HCT116 (cell line): ENCODE measurements at regions not wholly inside any gene's neighbourhood (a gene's known extent, or its start where the extent isn't known, plus 50 kb on each side); places are given as distances from the start of the nearest gene placed in this dataset.

Experiments used
- ATAC-seq: fragments of 200-7000 bp; cut with Tn5 transposase; 2 replicates; pipeline ENCODE4 v1.9.1; 2020; ENCODE audit warnings: mild to moderate bottlenecking, moderate library complexity
- BruUV-seq: library from RNA; stranded (reverse); fragments of 400-500 nt; replicated peaks from 2 replicates; lab custom pipeline; 2021; lab: Mats Ljungman, UMichigan
- CTCF ChIA-PET: fragments of 300-600 bp; sonication (Branson Sonifier 250); formaldehyde crosslinking; loops from one replicate; lab custom pipeline; 2021; ENCODE audit warnings: antibody characterized with exemption; lab: Charles Lee
- POLR2A ChIA-PET: fragments of 300-600, 350-600 bp; sonication (Branson Sonifier 250); formaldehyde crosslinking; loops from one replicate; lab custom pipeline; 2021; ENCODE audit warnings: antibody characterized with exemption; lab: Charles Lee
- RAD21 ChIA-PET, 2 experiments: fragments of 300-600 bp; sonication (Branson Sonifier 250); formaldehyde crosslinking; loops; one replicate each; lab custom pipeline; 2023; ENCODE audit warnings: low total read pairs in 2 of 2; ENCODE audit not compliant: uncharacterized antibody in 2 of 2, unreplicated experiment in 2 of 2, low non-redundant PET in 1 of 2; lab: Charles Lee
- DNase-seq: peaks from one replicate; pipeline ENCODE4 v3.0.0-alpha.2; 2010; ENCODE audit warnings: low read depth, low spot score
- H2AFZ ChIP-seq: fragments of 200-600 bp; shearing (Covaris generic), sonication (generic); 2 replicates; pipeline ENCODE4 v1.6.1; 2017; ENCODE audit warnings: low read depth, mixed run types, mixed read lengths, antibody characterized with exemption, low read length; ENCODE audit not compliant: poor library complexity, severe bottlenecking
- H3K27ac ChIP-seq: 2 replicates; pipeline ENCODE4 v1.5.1; 2012; ENCODE audit warnings: low read depth, low read length
- H3K27me3 ChIP-seq: fragments of 200-600 bp; sonication (generic); 2 replicates; pipeline ENCODE4 v1.6.1; 2016; ENCODE audit warnings: mixed run types, low read length, mixed read lengths; ENCODE audit not compliant: insufficient read depth
- H3K36me3 ChIP-seq, 2 experiments: fragments of 200-500 bp in 1 of 2; fragments of 200-600 bp in 1 of 2; sonication (Bioruptor generic) in 1 of 2; sonication (generic) in 1 of 2; 2 replicates each; pipeline versions ENCODE4 v1.5.1 to v1.6.1; 2014 to 2016; ENCODE audit warnings: low read length in 2 of 2, inconsistent platforms in 1 of 2, mixed read lengths in 1 of 2, mixed run types in 1 of 2; ENCODE audit not compliant: insufficient read depth in 2 of 2, control insufficient read depth in 1 of 2
- H3K4me1 ChIP-seq, 2 experiments: fragments of 200-600 bp in 1 of 2; sonication (generic) in 1 of 2; 2 replicates each; pipeline versions ENCODE4 v1.5.1 to v1.6.1; 2012 to 2017; ENCODE audit warnings: low read length in 2 of 2, inconsistent platforms in 1 of 2, mild to moderate bottlenecking in 1 of 2, mixed read lengths in 1 of 2, mixed run types in 1 of 2, moderate library complexity in 1 of 2; ENCODE audit not compliant: insufficient read depth in 2 of 2, control insufficient read depth in 1 of 2
- H3K4me2 ChIP-seq: fragments of 200-600 bp; sonication (generic); 2 replicates; pipeline ENCODE4 v1.6.1; 2017; ENCODE audit warnings: mixed run types, low read length, mixed read lengths
- H3K4me3 ChIP-seq, 2 experiments: fragments of 200-600 bp in 1 of 2; sonication (generic) in 1 of 2; replicated peaks in 1 of 2; 2 replicates each; pipeline ENCODE4 v1.5.1; 2011 to 2016; ENCODE audit warnings: low read length in 2 of 2, control low read depth in 1 of 2, low read depth in 1 of 2, mild to moderate bottlenecking in 1 of 2, mixed read lengths in 1 of 2, mixed run types in 1 of 2
- H3K79me2 ChIP-seq: fragments of 200-600 bp; sonication (generic); 2 replicates; pipeline ENCODE4 v1.6.1; 2017; ENCODE audit warnings: mild to moderate bottlenecking, mixed run types, low read length, moderate library complexity, mixed read lengths; ENCODE audit not compliant: insufficient read depth
- H3K9ac ChIP-seq: fragments of 200-600 bp; sonication (generic); 2 replicates; pipeline ENCODE4 v1.6.1; 2016; ENCODE audit warnings: low read length, mixed read lengths
- H3K9me2 ChIP-seq: fragments of 200-600 bp; sonication (generic), shearing (Covaris generic); 2 replicates; pipeline ENCODE4 v1.6.1; 2017; ENCODE audit warnings: mixed run types, mild to moderate bottlenecking, moderate library complexity; ENCODE audit not compliant: insufficient read depth
- H3K9me3 ChIP-seq, 2 experiments: fragments of 200-500 bp in 1 of 2; fragments of 200-600 bp in 1 of 2; sonication (Bioruptor generic) in 1 of 2; sonication (generic) in 1 of 2; 2 replicates each; pipeline ENCODE4 v1.6.1; 2014 to 2017; ENCODE audit warnings: low read length in 2 of 2, mixed read lengths in 2 of 2, inconsistent platforms in 1 of 2, low read depth in 1 of 2, mild to moderate bottlenecking in 1 of 2, mixed run types in 1 of 2, moderate library complexity in 1 of 2; ENCODE audit not compliant: control insufficient read depth in 1 of 2, insufficient read depth in 1 of 2
- H4K20me1 ChIP-seq: fragments of 200-600 bp; sonication (generic), shearing (Covaris generic); 2 replicates; pipeline ENCODE4 v1.6.1; 2017; ENCODE audit warnings: mixed run types, mild to moderate bottlenecking, moderate library complexity; ENCODE audit not compliant: insufficient read depth
- CBX3 ChIP-seq: IDR thresholded peaks from 2 replicates; pipeline ENCODE4 v1.6.1; 2012; ENCODE audit warnings: low read depth
- CEBPB ChIP-seq: IDR thresholded peaks from 2 replicates; pipeline ENCODE4 v1.6.1; 2012; ENCODE audit warnings: low read depth
- ELF1 ChIP-seq: IDR thresholded peaks from 2 replicates; pipeline ENCODE4 v1.6.1; 2012; ENCODE audit warnings: low read depth, borderline replicate concordance
- EZH2phosphoT487 ChIP-seq: fragments of 200-600 bp; IDR thresholded peaks from 2 replicates; pipeline ENCODE4 v1.6.1; 2018; ENCODE audit warnings: antibody characterized with exemption, borderline replicate concordance
- POLR2AphosphoS5 ChIP-seq: IDR thresholded peaks from 2 replicates; pipeline ENCODE4 v1.6.1; 2011; ENCODE audit warnings: mild to moderate bottlenecking, low read depth, low read length, moderate library complexity
- SP1 ChIP-seq: IDR thresholded peaks from 2 replicates; pipeline ENCODE4 v1.6.1; 2012; ENCODE audit warnings: low read depth
- YY1 ChIP-seq: IDR thresholded peaks from 2 replicates; pipeline ENCODE4 v1.6.1; 2011; ENCODE audit warnings: low read length, low read depth, moderate library complexity, mild to moderate bottlenecking; ENCODE audit not compliant: insufficient replicate concordance; ENCODE audit errors: extremely low read depth
- ZFX ChIP-seq: fragments of 450-650 bp; IDR thresholded peaks from 2 replicates; pipeline ENCODE4 v1.6.1; 2017
- ZNF274 ChIP-seq: fragments of 200-500 bp; sonication (Bioruptor generic); IDR thresholded peaks from 2 replicates; pipeline ENCODE4 v1.6.1; 2014; ENCODE audit warnings: mild to moderate bottlenecking, low read depth, low read length, inconsistent platforms
- intact Hi-C: fragments of 100-400 bp; cut with micrococcal nuclease; formaldehyde crosslinking; loops from 2 replicates; pipeline ENCODE4 v1.10.0; 2022
- TF ChIP-seq, protein P1 (sequence below), 3 experiments: fragments of 200-600 bp in 1 of 3; sonication (generic) in 1 of 3; IDR thresholded peaks in 2 of 3; conservative IDR thresholded peaks in 1 of 3; 2 replicates each; pipeline ENCODE4 v1.5.1; 2012 to 2017; ENCODE audit warnings: low read depth in 2 of 3, low read length in 2 of 3, antibody characterized with exemption in 1 of 3, borderline replicate concordance in 1 of 3, control low read depth in 1 of 3, mild to moderate bottlenecking in 1 of 3, mixed read lengths in 1 of 3, mixed run types in 1 of 3, moderate library complexity in 1 of 3; ENCODE audit not compliant: insufficient read depth in 1 of 3
- TF ChIP-seq, protein P2 (sequence below): IDR thresholded peaks from 2 replicates; pipeline ENCODE4 v1.6.1; 2011; ENCODE audit warnings: mild to moderate bottlenecking, low read length, moderate library complexity; ENCODE audit not compliant: insufficient replicate concordance; ENCODE audit errors: extremely low read depth
- TF ChIP-seq, protein P3 (sequence below): IDR thresholded peaks from 2 replicates; pipeline ENCODE4 v1.6.1; 2012

DNA sequence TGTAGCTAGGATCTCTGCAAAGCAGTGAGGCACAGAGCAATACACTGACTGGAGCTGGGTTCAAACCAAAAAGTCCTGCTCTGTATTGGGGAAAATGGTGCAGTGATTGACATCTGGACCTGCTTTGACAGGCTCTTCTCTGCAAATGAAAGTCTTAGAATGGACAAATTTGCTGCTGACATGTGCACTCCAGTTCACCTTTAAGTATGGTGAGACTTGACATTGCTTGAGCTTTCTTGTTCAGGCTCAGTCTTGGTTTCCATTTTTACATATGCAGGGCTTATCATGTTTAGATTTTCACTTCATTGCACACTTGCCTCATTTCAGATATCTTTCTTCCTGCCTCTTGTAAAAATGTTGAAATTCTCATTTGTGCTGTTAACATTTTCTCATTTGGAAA is 1655.0 kb downstream of the MRPL39 start:
- Histone ChIP-seq H3K9ac (no peak overlapping the region), H3K9me3 (peaks cover 12 to 39% of the 10 kb centered on the region in 2 experiments; a peak in 3 of 4 replicates), H2AFZ (no peak overlapping the region), H4K20me1 (no peaks in the 10 kb centered on the region), H3K27ac (no peak overlapping the region), H3K79me2 (no peaks in the 10 kb centered on the region), H3K27me3 (no peaks in the 10 kb centered on the region), H3K9me2 (no peaks in the 10 kb centered on the region), H3K36me3 (no peaks in the 10 kb centered on the region), H3K4me3 (no peak overlapping the region), H3K4me1 (no peaks in the 10 kb centered on the region), H3K4me2 (no peak overlapping the region)
- intact Hi-C loops: no loop called here
- BruUV-seq: no TSS peak
- ChIA-PET CTCF (no interaction called here), POLR2A (no interaction called here), RAD21 (no interaction called here)
- DNase-seq (no peak), ATAC-seq (no peak)
- no peak for TF ChIP-seq CBX3
- no peak for TF ChIP-seq POLR2AphosphoS5
- TF ChIP-seq, protein P1, sequence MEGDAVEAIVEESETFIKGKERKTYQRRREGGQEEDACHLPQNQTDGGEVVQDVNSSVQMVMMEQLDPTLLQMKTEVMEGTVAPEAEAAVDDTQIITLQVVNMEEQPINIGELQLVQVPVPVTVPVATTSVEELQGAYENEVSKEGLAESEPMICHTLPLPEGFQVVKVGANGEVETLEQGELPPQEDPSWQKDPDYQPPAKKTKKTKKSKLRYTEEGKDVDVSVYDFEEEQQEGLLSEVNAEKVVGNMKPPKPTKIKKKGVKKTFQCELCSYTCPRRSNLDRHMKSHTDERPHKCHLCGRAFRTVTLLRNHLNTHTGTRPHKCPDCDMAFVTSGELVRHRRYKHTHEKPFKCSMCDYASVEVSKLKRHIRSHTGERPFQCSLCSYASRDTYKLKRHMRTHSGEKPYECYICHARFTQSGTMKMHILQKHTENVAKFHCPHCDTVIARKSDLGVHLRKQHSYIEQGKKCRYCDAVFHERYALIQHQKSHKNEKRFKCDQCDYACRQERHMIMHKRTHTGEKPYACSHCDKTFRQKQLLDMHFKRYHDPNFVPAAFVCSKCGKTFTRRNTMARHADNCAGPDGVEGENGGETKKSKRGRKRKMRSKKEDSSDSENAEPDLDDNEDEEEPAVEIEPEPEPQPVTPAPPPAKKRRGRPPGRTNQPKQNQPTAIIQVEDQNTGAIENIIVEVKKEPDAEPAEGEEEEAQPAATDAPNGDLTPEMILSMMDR (IDR thresholded peaks at IDR 0.05 in 2 of 3, conservative IDR thresholded peaks at IDR 0.05 in 1 of 3; ENCODE audit: borderline replicate concordance in 1 of 3, insufficient read depth in 1 of 3, low read depth in 2 of 3, low read length in 2 of 3): no peak
- no peak for TF ChIP-seq EZH2phosphoT487
- TF ChIP-seq ELF1: no peak
- TF ChIP-seq, protein P2, sequence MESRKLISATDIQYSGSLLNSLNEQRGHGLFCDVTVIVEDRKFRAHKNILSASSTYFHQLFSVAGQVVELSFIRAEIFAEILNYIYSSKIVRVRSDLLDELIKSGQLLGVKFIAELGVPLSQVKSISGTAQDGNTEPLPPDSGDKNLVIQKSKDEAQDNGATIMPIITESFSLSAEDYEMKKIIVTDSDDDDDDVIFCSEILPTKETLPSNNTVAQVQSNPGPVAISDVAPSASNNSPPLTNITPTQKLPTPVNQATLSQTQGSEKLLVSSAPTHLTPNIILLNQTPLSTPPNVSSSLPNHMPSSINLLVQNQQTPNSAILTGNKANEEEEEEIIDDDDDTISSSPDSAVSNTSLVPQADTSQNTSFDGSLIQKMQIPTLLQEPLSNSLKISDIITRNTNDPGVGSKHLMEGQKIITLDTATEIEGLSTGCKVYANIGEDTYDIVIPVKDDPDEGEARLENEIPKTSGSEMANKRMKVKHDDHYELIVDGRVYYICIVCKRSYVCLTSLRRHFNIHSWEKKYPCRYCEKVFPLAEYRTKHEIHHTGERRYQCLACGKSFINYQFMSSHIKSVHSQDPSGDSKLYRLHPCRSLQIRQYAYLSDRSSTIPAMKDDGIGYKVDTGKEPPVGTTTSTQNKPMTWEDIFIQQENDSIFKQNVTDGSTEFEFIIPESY: no peak
- TF ChIP-seq YY1: no peak
- no peak for TF ChIP-seq CEBPB
- TF ChIP-seq ZFX: no peak
- no peak for TF ChIP-seq ZNF274
- no peak for TF ChIP-seq SP1
- TF ChIP-seq, protein P3, sequence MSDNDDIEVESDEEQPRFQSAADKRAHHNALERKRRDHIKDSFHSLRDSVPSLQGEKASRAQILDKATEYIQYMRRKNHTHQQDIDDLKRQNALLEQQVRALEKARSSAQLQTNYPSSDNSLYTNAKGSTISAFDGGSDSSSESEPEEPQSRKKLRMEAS: no peak
